ENCODE measurements at regions not wholly inside any gene's neighbourhood (a gene's known extent, or its start where the extent isn't known, plus 50 kb on each side); places are given as distances from the start of the nearest gene placed in this dataset.

- DNase-seq, result no peak
These were observed 1145.1 kb upstream of the MAP3K7 start for GRCh38 chr6:91731939-91732338.

DNA sequence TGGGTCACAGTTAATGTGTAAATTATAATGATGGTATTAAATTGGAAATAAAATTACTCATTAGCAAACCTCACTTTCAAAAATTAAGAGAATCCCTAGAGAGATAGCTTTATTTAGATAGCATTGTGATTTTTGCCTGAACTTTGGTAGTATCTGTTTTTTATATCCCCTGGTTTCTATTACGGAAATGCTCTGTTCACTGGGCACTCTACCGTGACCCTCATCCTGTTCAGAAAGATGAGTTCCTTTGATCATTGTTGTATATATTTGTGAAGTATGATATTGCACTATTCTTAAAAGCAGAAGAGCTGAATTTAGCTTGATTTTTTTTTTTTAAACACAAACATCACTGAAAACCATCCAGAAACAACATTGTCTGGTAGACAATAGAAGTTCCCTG is 1143.8 kb upstream of the MAP3K7 start:
- no peak for DNase-seq

GRCh38 chr6:91720324-91720723 is 1133.5 kb upstream of the MAP3K7 start:
- DNase-seq, result no peak

DNA sequence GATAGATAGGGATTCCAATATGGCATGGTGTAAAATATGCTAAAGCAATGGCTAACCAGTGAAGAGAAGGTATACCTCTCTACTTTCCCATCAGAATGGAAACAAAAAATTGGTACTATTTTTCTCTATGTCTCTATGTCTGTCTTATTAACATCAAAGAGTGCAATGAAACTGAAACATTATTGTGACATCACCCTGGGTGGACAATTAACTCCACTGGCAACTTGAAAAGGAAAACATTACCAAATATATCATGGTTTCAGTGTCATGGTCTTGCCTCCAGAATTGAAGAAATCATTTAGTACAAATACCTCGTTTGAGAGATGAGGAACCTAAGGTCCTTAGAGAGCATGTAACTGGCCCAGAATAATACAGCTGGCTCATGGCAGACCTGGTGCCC is 1132.5 kb upstream of the MAP3K7 start:
- no peak for DNase-seq

- no peak for DNase-seq
These were observed 1131.3 kb upstream of the MAP3K7 start for GRCh38 chr6:91718198-91718597.

DNA sequence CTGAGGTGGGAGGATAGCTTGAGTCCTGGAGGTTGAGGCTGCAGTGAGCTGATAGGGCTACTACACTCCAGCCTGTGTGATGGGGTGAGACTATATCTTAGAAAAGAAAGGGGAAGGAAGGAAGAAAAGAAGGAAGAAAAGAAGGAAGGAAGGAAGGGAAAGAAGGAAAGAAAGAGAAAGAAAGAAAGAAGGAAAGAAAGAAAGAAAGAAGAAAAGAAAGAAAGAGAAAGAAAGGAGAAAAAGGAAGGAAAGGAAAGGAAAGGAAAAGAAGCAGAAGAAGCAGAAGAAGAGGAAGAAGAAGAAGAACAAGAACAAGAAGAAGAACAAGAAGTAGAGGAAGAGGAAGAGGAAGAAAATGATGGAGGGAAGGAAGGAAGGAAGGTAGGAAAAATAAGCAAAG is 1130.2 kb upstream of the MAP3K7 start:
- DNase-seq, result no peak

GRCh38 chr6:91716361-91716760 is 1129.5 kb upstream of the MAP3K7 start:
- DNase-seq, result no peak

DNA sequence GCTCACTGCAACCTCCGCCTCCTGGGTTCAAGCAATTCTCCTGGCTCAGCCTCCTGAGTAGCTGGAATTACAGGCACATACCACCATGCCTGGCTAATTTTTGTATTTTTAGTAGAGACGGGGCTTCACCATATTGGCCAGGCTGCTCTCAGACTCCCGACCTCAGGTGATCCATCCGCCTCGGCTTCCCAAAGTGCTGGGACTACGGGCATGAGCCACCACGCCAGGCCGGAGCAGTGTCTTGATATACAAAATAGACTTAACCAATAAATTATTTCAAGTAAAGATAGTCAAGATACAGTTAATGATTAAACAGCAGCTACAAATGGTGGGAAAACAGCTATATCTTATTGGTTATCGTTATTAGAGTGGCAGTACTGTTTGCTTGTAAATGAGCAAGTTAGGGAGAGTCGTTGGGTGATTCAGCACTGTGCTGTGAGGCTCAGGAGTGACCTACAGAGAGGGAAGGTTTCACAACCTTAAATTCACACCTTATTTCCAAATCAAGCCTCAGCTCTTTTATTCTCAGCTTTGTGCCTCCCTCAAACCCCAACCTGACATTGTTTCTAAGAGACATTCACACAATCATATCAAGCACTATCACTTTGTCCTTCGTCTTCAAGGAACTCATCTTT is 1128.4 kb upstream of the MAP3K7 start:
- DNase-seq, result no peak

- no peak for DNase-seq
These were observed 1127.0 kb upstream of the MAP3K7 start for GRCh38 chr6:91713911-91714310.

- DNase-seq, result no peak
These were observed 1124.6 kb upstream of the MAP3K7 start for GRCh38 chr6:91711518-91711917.

- DNase-seq, result no peak
These were observed 1123.5 kb upstream of the MAP3K7 start for GRCh38 chr6:91710342-91710741.

- no peak for DNase-seq
These were observed 1121.7 kb upstream of the MAP3K7 start for GRCh38 chr6:91708534-91708933.

GRCh38 chr6:91705646-91706045 is 1118.8 kb upstream of the MAP3K7 start:
- no peak for DNase-seq

DNA sequence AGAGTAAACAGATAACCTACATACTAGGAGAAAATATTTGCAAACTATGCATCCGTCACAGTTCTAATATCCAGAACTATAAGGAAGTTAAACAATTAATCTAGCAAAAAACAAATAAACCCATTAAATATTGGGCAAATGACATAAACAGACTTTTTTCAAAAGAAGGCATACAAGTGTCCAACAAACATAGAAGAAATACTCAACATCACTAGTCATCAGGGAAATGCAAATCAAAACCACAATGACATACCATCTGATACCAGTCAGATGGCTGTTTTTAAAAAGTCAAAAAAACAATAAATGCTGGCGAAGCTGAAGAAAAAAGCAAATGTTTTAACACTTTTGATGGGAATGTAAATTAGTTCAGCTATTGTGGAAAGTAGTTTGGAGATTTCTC is 1117.7 kb upstream of the MAP3K7 start:
- no peak for DNase-seq

- DNase-seq, result no peak
These were observed 1110.3 kb upstream of the MAP3K7 start for GRCh38 chr6:91697010-91697695.

- no peak for DNase-seq
These were observed 1108.3 kb upstream of the MAP3K7 start for GRCh38 chr6:91695221-91695620.

GRCh38 chr6:91694016-91694654 is 1107.3 kb upstream of the MAP3K7 start:
- DNase-seq, result no peak

GRCh38 chr6:91691449-91691848 is 1104.6 kb upstream of the MAP3K7 start:
- no peak for DNase-seq

GRCh38 chr6:91683240-91683639 is 1096.4 kb upstream of the MAP3K7 start:
- DNase-seq, result no peak

DNA sequence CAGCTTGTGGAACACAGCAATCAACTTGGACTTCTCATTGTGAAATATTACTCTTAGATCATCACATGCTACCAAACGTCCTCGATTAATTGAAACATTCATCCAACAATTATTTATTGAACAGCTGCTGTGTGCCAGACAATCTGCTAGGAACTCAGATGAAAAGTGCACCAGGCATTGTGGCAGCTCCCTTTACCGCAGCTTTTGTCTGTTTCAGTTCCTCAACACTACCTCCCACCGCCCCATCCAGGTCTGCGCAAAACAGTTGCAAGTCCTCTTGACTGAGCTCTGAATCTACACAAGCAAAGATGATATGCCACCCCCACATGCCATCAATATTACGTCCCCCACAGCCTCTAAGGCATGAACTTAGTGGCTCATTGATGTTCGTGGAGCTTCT is 1094.4 kb upstream of the MAP3K7 start:
- no peak for DNase-seq

- no peak for DNase-seq
These were observed 1092.0 kb upstream of the MAP3K7 start for GRCh38 chr6:91678679-91679446.

- DNase-seq, result no peak
These were observed 1085.3 kb upstream of the MAP3K7 start for GRCh38 chr6:91672201-91672600.

DNA sequence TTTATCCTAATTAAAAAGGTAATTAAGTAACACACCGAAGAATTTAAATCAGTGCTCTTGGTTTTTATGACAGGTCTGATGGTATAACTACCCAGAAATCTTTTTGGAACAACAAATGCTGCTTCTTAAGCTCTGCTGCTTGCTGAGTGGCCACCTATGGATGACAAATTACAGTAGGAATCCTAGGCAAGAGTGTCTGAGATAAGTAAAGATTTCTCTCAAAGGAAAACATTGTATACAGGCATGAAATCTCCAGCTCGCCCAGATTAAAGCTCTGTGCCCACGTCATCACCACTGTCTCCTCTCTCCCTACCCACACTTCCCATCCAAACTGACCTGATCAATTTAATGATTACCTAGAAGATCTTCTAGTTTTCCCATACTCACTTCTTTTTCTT is 1083.0 kb upstream of the MAP3K7 start:
- no peak for DNase-seq

Data from stimulated activated CD4-positive, alpha-beta T cell treated with anti-CD3 and anti-CD28 coated beads, Interleukin-2, amount 100 ng/mL, for 24 hours (primary cell).